Suprapubic skin (tissue), 4 donors: ENCODE measurements at regions not wholly inside any gene's neighbourhood (a gene's known extent, or its start where the extent isn't known, plus 50 kb on each side); places are given as distances from the start of the nearest gene placed in this dataset.

Experiments used
- DNase-seq, 2 donors: peaks; one replicate each; pipeline ENCODE4 v3.0.0-alpha.2; 2019; ENCODE audit warnings: low spot score in 2 of 2
- H3K27ac ChIP-seq: fragments of 200-600 bp; sonication (generic); one replicate; pipeline ENCODE4 v1.5.1; 2019
- H3K27me3 ChIP-seq: fragments of 200-600 bp; sonication (generic); one replicate; pipeline ENCODE4 v1.5.1; 2019
- H3K36me3 ChIP-seq: fragments of 200-600 bp; sonication (generic); one replicate; pipeline ENCODE4 v1.5.1; 2019
- H3K4me1 ChIP-seq: fragments of 200-600 bp; sonication (generic); one replicate; pipeline ENCODE4 v1.5.1; 2019
- H3K4me3 ChIP-seq: fragments of 200-600 bp; sonication (generic); one replicate; pipeline ENCODE4 v1.5.1; 2019; ENCODE audit warnings: mild to moderate bottlenecking
- H3K9me3 ChIP-seq: fragments of 200-600 bp; sonication (generic); one replicate; pipeline ENCODE4 v1.5.1; 2019
- EP300 ChIP-seq: sonication (generic); formaldehyde crosslinking; IDR thresholded peaks from one replicate; pipeline ENCODE4 v1.6.1; 2017; ENCODE audit warnings: antibody characterized with exemption
- POLR2A ChIP-seq, 2 donors: fragments of 450-650 bp; IDR thresholded peaks; one replicate each; pipeline ENCODE4 v1.6.1; 2017; ENCODE audit warnings: antibody characterized with exemption in 2 of 2, mild to moderate bottlenecking in 2 of 2, moderate library complexity in 2 of 2
- POLR2AphosphoS5 ChIP-seq, 3 donors: sonication (generic); formaldehyde crosslinking; IDR thresholded peaks; one replicate each; pipeline ENCODE4 v1.6.1; 2017; ENCODE audit warnings: antibody characterized with exemption in 3 of 3
- WGBS: methylation state at CpG from one replicate; pipeline ENCODE4 v1.1.5; 2018; 5-methylcytosine and 5-hydroxymethylcytosine counted together
- TF ChIP-seq, protein P1 (sequence below), 2 donors: fragments of 200-600 bp in 1 of 2; fragments of 450-650 bp in 1 of 2; sonication (generic) in 1 of 2; IDR thresholded peaks; one replicate each; pipeline ENCODE4 v1.5.1; 2016 to 2019; ENCODE audit warnings: antibody characterized with exemption in 2 of 2, mild to moderate bottlenecking in 1 of 2, moderate library complexity in 1 of 2

- Histone ChIP-seq H3K4me1 (no peaks in the 10 kb centered on the region), H3K27ac (no peak overlapping the region), H3K36me3 (no peaks in the 10 kb centered on the region), H3K4me3 (no peak overlapping the region), H3K9me3 (no peaks in the 10 kb centered on the region), H3K27me3 (no peaks in the 10 kb centered on the region)
- DNase-seq, result no peak
- no peak for TF ChIP-seq EP300
- TF ChIP-seq POLR2AphosphoS5 (IDR thresholded peaks at IDR 0.05), result no peak
- TF ChIP-seq POLR2A (IDR thresholded peaks at IDR 0.05), result no peak
- TF ChIP-seq, protein P1, sequence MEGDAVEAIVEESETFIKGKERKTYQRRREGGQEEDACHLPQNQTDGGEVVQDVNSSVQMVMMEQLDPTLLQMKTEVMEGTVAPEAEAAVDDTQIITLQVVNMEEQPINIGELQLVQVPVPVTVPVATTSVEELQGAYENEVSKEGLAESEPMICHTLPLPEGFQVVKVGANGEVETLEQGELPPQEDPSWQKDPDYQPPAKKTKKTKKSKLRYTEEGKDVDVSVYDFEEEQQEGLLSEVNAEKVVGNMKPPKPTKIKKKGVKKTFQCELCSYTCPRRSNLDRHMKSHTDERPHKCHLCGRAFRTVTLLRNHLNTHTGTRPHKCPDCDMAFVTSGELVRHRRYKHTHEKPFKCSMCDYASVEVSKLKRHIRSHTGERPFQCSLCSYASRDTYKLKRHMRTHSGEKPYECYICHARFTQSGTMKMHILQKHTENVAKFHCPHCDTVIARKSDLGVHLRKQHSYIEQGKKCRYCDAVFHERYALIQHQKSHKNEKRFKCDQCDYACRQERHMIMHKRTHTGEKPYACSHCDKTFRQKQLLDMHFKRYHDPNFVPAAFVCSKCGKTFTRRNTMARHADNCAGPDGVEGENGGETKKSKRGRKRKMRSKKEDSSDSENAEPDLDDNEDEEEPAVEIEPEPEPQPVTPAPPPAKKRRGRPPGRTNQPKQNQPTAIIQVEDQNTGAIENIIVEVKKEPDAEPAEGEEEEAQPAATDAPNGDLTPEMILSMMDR (IDR thresholded peaks at IDR 0.05), result no peak
- WGBS, result 86% methylated on average over 2 of the region's 2 CpGs
These were observed 733.0 kb downstream of the TNS3 start for GRCh38 chr7:46848944-46849343.

DNA sequence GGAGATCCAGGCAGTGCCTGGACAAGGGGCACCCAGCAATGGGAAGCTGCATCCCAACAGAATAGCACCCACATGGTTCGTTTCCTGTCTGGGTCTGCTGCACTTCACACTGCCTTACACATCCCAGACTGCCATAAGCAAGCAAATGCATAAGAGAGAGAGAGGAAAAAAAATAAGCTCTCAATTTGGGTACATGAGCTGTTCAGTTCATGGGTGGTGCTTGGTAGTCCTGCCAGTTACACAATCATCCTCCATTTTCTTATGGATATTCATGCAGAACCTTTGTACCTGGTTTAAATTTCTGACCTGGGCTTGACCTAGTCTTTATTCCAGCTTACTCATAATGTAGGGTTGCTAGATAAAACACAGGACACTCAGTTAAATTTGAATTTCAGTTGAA, 733.6 kb downstream of the TNS3 start:
- no peak for DNase-seq
- no peak overlapping the region for H3K27ac ChIP-seq
- H3K36me3 ChIP-seq, result no peaks in the 10 kb centered on the region
- H3K9me3 ChIP-seq, result no peaks in the 10 kb centered on the region
- H3K4me3 ChIP-seq, result no peak overlapping the region
- no peaks in the 10 kb centered on the region for H3K4me1 ChIP-seq
- WGBS, result 71% methylated on average over 1 of the region's 1 CpG
- no peaks in the 10 kb centered on the region for H3K27me3 ChIP-seq
- TF ChIP-seq POLR2AphosphoS5 (IDR thresholded peaks at IDR 0.05) (no peak), POLR2A (IDR thresholded peaks at IDR 0.05) (no peak), EP300 (no peak)
- TF ChIP-seq, protein P1 (IDR thresholded peaks at IDR 0.05), result no peak

DNA sequence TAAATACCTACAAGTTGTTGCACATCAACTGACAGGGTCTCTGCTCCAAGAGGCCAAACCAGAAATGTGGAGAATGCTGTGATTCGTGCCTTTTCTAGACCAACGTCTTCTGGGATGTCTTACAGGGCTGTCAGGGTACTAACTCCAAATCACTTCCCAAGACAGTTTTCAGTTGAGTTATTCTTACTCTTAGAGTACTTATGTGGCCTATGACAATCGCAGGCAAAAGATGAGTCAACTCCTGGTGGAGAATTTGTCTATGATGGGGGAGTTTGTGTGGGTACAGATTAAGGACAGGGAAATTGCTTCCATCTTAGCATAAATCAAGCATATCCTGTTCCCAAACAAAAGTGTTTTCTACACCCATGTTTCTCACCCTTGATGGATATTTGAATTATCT, 734.8 kb downstream of the TNS3 start:
- 91% methylated on average over 3 of the region's 3 CpGs for WGBS
- Histone ChIP-seq H3K9me3 (no peaks in the 10 kb centered on the region), H3K27me3 (no peaks in the 10 kb centered on the region), H3K4me1 (no peaks in the 10 kb centered on the region), H3K36me3 (no peaks in the 10 kb centered on the region), H3K27ac (no peak overlapping the region), H3K4me3 (no peak overlapping the region)
- DNase-seq, result no peak
- TF ChIP-seq EP300 (no peak), POLR2A (IDR thresholded peaks at IDR 0.05) (no peak), POLR2AphosphoS5 (IDR thresholded peaks at IDR 0.05) (no peak)
- TF ChIP-seq, protein P1 (IDR thresholded peaks at IDR 0.05), result no peak

GRCh38 chr7:46844486-46844885, 737.4 kb downstream of the TNS3 start:
- Histone ChIP-seq H3K36me3 (no peaks in the 10 kb centered on the region), H3K4me1 (no peaks in the 10 kb centered on the region), H3K27ac (no peak overlapping the region), H3K9me3 (no peaks in the 10 kb centered on the region), H3K4me3 (no peak overlapping the region), H3K27me3 (no peaks in the 10 kb centered on the region)
- no peak for DNase-seq
- TF ChIP-seq, protein P1 (IDR thresholded peaks at IDR 0.05), result no peak
- TF ChIP-seq POLR2AphosphoS5 (IDR thresholded peaks at IDR 0.05) (no peak), EP300 (no peak), POLR2A (IDR thresholded peaks at IDR 0.05) (no peak)
- WGBS, result 92% methylated on average over 3 of the region's 3 CpGs

DNA sequence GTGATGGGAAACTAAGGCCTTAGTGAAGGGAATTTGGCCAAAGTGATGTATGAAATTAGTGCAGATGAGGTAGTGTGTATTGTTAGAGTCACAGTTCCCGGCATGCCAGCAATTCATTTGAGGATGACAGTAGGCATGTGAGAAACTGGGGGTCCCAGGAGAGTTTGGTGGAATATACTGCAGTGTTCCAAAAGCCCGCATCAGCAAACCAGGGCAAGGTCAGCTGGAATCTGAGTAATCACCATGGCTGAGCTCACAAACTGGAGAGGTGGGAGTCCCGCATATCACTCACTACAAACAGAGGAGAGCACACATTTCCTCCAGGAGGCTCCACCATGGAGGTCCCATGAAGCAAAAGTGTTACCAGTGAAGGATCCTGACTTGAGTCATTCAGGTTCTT, 740.7 kb downstream of the TNS3 start:
- no peak overlapping the region for H3K27ac ChIP-seq
- H3K4me3 ChIP-seq, result no peak overlapping the region
- no peaks in the 10 kb centered on the region for H3K9me3 ChIP-seq
- 93% methylated on average over 3 of the region's 3 CpGs for WGBS
- DNase-seq, result no peak
- H3K27me3 ChIP-seq, result no peaks in the 10 kb centered on the region
- no peaks in the 10 kb centered on the region for H3K36me3 ChIP-seq
- TF ChIP-seq, protein P1 (IDR thresholded peaks at IDR 0.05), result no peak
- no peak for TF ChIP-seq EP300
- H3K4me1 ChIP-seq, result no peaks in the 10 kb centered on the region
